Adrenal gland (tissue), 5 donors: ENCODE measurements at regions not wholly inside any gene's neighbourhood (a gene's known extent, or its start where the extent isn't known, plus 50 kb on each side); places are given as distances from the start of the nearest gene placed in this dataset.

Experiments used
- POLR2A ChIP-seq, 2 donors: fragments of 450-650 bp; IDR thresholded peaks; one replicate each; pipeline ENCODE4 v1.6.1; 2017; ENCODE audit warnings: antibody characterized with exemption in 2 of 2, mild to moderate bottlenecking in 2 of 2, moderate library complexity in 1 of 2
- TF ChIP-seq, protein P1 (sequence below), 6 experiments: fragments of 450-650 bp in 4 of 6; fragments of 200-600 bp in 2 of 6; sonication (generic) in 1 of 6; IDR thresholded peaks; 1 replicate in 5 of 6; 2 replicates in 1 of 6; pipeline versions ENCODE4 v1.5.1 to v1.8.0; 2016 to 2021; ENCODE audit warnings: antibody characterized with exemption in 6 of 6, mild to moderate bottlenecking in 2 of 6, moderate library complexity in 1 of 6
- donor health status: DM: no; HTN: no; CAD: no.

DNA sequence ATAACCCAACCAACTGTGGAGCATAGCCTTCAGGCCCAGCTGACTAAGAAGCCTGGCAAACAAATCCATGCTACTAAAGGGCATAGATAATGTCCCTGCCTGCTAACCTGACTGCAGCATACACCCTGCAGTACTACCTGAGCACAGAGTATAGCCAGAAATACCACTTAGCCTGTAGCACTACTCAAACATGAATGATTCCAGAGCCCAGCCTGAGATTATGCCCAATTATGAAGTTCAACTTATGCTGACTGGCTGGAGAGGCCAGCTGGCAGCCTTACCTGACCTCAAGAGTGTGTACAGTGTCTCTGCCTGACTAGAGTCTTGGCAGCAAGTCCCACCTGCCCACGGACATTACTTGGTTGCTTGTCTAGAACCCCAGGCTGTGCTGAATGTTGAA lies 1265.3 kb downstream of the CDH11 start:
- TF ChIP-seq POLR2A (IDR thresholded peaks at IDR 0.05), result no peak
- TF ChIP-seq, protein P1, sequence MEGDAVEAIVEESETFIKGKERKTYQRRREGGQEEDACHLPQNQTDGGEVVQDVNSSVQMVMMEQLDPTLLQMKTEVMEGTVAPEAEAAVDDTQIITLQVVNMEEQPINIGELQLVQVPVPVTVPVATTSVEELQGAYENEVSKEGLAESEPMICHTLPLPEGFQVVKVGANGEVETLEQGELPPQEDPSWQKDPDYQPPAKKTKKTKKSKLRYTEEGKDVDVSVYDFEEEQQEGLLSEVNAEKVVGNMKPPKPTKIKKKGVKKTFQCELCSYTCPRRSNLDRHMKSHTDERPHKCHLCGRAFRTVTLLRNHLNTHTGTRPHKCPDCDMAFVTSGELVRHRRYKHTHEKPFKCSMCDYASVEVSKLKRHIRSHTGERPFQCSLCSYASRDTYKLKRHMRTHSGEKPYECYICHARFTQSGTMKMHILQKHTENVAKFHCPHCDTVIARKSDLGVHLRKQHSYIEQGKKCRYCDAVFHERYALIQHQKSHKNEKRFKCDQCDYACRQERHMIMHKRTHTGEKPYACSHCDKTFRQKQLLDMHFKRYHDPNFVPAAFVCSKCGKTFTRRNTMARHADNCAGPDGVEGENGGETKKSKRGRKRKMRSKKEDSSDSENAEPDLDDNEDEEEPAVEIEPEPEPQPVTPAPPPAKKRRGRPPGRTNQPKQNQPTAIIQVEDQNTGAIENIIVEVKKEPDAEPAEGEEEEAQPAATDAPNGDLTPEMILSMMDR (IDR thresholded peaks at IDR 0.05), result no peak
